RPMI8226 (cell line): ENCODE measurements at regions not wholly inside any gene's neighbourhood (a gene's known extent, or its start where the extent isn't known, plus 50 kb on each side); places are given as distances from the start of the nearest gene placed in this dataset.

Experiments
- DNase-seq: peaks from one replicate; pipeline ENCODE4 v3.0.0-alpha.2; 2015

- DNase-seq = no peak
These were observed 854.8 kb upstream of the KLHL29 start for GRCh38 chr2:22530131-22530530.

- DNase-seq = no peak
These were observed 848.8 kb upstream of the KLHL29 start for GRCh38 chr2:22536133-22536532.

GRCh38 chr2:22554453-22554852 is 830.5 kb upstream of the KLHL29 start:
- DNase-seq = no peak

GRCh38 chr2:22557406-22557805 is 827.6 kb upstream of the KLHL29 start:
- no peak for DNase-seq

- DNase-seq = no peak
These were observed 825.0 kb upstream of the KLHL29 start for GRCh38 chr2:22560021-22560420.

- DNase-seq = no peak
These were observed 805.6 kb upstream of the KLHL29 start for GRCh38 chr2:22579341-22579740.

- DNase-seq = no peak
These were observed 802.9 kb upstream of the KLHL29 start for GRCh38 chr2:22582107-22582506.

GRCh38 chr2:22596306-22596705 is 788.7 kb upstream of the KLHL29 start:
- no peak for DNase-seq

- no peak for DNase-seq
These were observed 784.8 kb upstream of the KLHL29 start for GRCh38 chr2:22600156-22600555.

- DNase-seq = no peak
These were observed 784.0 kb upstream of the KLHL29 start for GRCh38 chr2:22600999-22601398.

GRCh38 chr2:22604136-22604535 is 780.8 kb upstream of the KLHL29 start:
- no peak for DNase-seq

- DNase-seq = no peak
These were observed 768.9 kb upstream of the KLHL29 start for GRCh38 chr2:22616031-22616430.

GRCh38 chr2:22623620-22624019 is 761.4 kb upstream of the KLHL29 start:
- DNase-seq = no peak

GRCh38 chr2:22626621-22627020 is 758.4 kb upstream of the KLHL29 start:
- peak; percentile 13 for DNase-seq

- DNase-seq = no peak
These were observed 756.8 kb upstream of the KLHL29 start for GRCh38 chr2:22628221-22628620.

GRCh38 chr2:22628906-22629305 is 756.1 kb upstream of the KLHL29 start:
- DNase-seq = no peak

- DNase-seq = no peak
These were observed 750.8 kb upstream of the KLHL29 start for GRCh38 chr2:22634167-22634566.

- DNase-seq = no peak
These were observed 728.6 kb upstream of the KLHL29 start for GRCh38 chr2:22656426-22656825.

- DNase-seq = no peak
These were observed 711.5 kb upstream of the KLHL29 start for GRCh38 chr2:22673529-22673928.

- DNase-seq = no peak
These were observed 701.1 kb upstream of the KLHL29 start for GRCh38 chr2:22683914-22684313.

- no peak for DNase-seq
These were observed 694.9 kb upstream of the KLHL29 start for GRCh38 chr2:22690096-22690495.

GRCh38 chr2:22691666-22692065 is 693.3 kb upstream of the KLHL29 start:
- no peak for DNase-seq

- no peak for DNase-seq
These were observed 692.2 kb upstream of the KLHL29 start for GRCh38 chr2:22692746-22693145.

- DNase-seq = no peak
These were observed 690.7 kb upstream of the KLHL29 start for GRCh38 chr2:22694300-22694699.

GRCh38 chr2:22694856-22695255 is 690.1 kb upstream of the KLHL29 start:
- no peak for DNase-seq
